CD4-positive, alpha-beta memory T cell (primary cell): ENCODE measurements at regions not wholly inside any gene's neighbourhood (a gene's known extent, or its start where the extent isn't known, plus 50 kb on each side); places are given as distances from the start of the nearest gene placed in this dataset.
A peak's percentile ranks its signal among the peaks of the same experiment; 100 is the strongest.

Experiments used
- CTCF ChIA-PET: fragments of 350-600 bp; sonication (Branson Sonifier 250); formaldehyde crosslinking; loops from one replicate; lab custom pipeline; 2021; ENCODE audit warnings: inconsistent platforms; ENCODE audit not compliant: partially characterized antibody; lab: Charles Lee
- POLR2A ChIA-PET: fragments of 350-600 bp; sonication (Branson Sonifier 250); formaldehyde crosslinking; loops from one replicate; lab custom pipeline; 2021; ENCODE audit not compliant: partially characterized antibody; lab: Charles Lee
- DNase-seq, 5 donors: peaks; one replicate each; pipeline versions ENCODE4 v3.0.0 to v3.0.0-alpha.2; 2020 to 2022; ENCODE audit warnings: mixed read lengths in 1 of 5
- H3K27ac ChIP-seq: one replicate; pipeline ENCODE4 v1.7.0; 2013; ENCODE audit warnings: low read depth, low read length
- H3K27me3 ChIP-seq: 2 replicates; pipeline ENCODE4 v1.7.0; 2013; ENCODE audit warnings: mild to moderate bottlenecking, low read length, moderate library complexity; ENCODE audit not compliant: insufficient read depth
- H3K36me3 ChIP-seq: 2 replicates; pipeline ENCODE4 v1.7.0; 2013; ENCODE audit warnings: mild to moderate bottlenecking, low read length, moderate library complexity; ENCODE audit not compliant: insufficient read depth
- H3K4me1 ChIP-seq: 2 replicates; pipeline ENCODE4 v1.7.0; 2013; ENCODE audit warnings: mild to moderate bottlenecking, low read length, moderate library complexity; ENCODE audit not compliant: insufficient read depth
- H3K4me3 ChIP-seq, 2 donors: one replicate each; pipeline ENCODE4 v1.7.0; 2013; ENCODE audit warnings: low read length in 2 of 2, mild to moderate bottlenecking in 1 of 2
- H3K9me3 ChIP-seq, 2 donors: one replicate each; pipeline ENCODE4 v1.7.0; 2013; ENCODE audit warnings: low read length in 2 of 2, control low read depth in 1 of 2; ENCODE audit not compliant: control insufficient read depth in 1 of 2
- H3K27ac Mint-ChIP-seq, 7 donors: one replicate each; pipeline ENCODE4 v1.8.0; 2020 to 2021; ENCODE audit warnings: mixed read lengths in 7 of 7, mild to moderate bottlenecking in 6 of 7, inconsistent platforms in 3 of 7, moderate library complexity in 3 of 7
- H3K27me3 Mint-ChIP-seq, 2 donors: one replicate each; pipeline ENCODE4 v1.8.0; 2020 to 2021; ENCODE audit warnings: mixed read lengths in 2 of 2
- H3K36me3 Mint-ChIP-seq, 2 donors: one replicate each; pipeline ENCODE4 v1.8.0; 2020 to 2021; ENCODE audit warnings: mixed read lengths in 2 of 2, inconsistent platforms in 1 of 2, mild to moderate bottlenecking in 1 of 2
- H3K4me1 Mint-ChIP-seq, 4 donors: one replicate each; pipeline ENCODE4 v1.8.0; 2020 to 2021; ENCODE audit warnings: mixed read lengths in 4 of 4, mild to moderate bottlenecking in 1 of 4
- H3K4me3 Mint-ChIP-seq, 8 donors: one replicate each; pipeline ENCODE4 v1.8.0; 2020 to 2021; ENCODE audit warnings: mixed read lengths in 8 of 8, mild to moderate bottlenecking in 7 of 8, moderate library complexity in 6 of 8, inconsistent platforms in 3 of 8
- H3K9me3 Mint-ChIP-seq, 8 donors: one replicate each; pipeline ENCODE4 v1.8.0; 2020 to 2021; ENCODE audit warnings: mixed read lengths in 8 of 8, mild to moderate bottlenecking in 5 of 8, inconsistent platforms in 3 of 8, moderate library complexity in 1 of 8
- intact Hi-C: fragments of 100-400 bp; cut with micrococcal nuclease; formaldehyde crosslinking; loops from one replicate; pipeline ENCODE4 v1.15.1; 2023

GRCh38 chr2:147294825-147295392 lies 549.9 kb upstream of the ACVR2A start:
- no peak for DNase-seq
- Histone ChIP-seq H3K27me3 (no peaks in the 10 kb centered on the region), H3K4me3 (no peak overlapping the region), H3K9me3 (no peaks in the 10 kb centered on the region), H3K4me1 (peaks cover 70% of the 10 kb centered on the region), H3K36me3 (no peaks in the 10 kb centered on the region), H3K27ac (no peak overlapping the region)
- peaks cover 0 to 3% of the 10 kb centered on the region in 2 donors for H3K36me3 Mint-ChIP-seq
- POLR2A ChIA-PET, result interaction anchor here (0.8 to 1.0 kb wide), 2 partner anchors 32 to 37 kb away, joined by 3 to 4 read pairs; no protein-coding TSS in a partner anchor
- peaks cover 51 to 77% (median 59%) of the 10 kb centered on the region in 4 donors for H3K4me1 Mint-ChIP-seq
- no peaks in the 10 kb centered on the region for H3K27me3 Mint-ChIP-seq
- H3K27ac Mint-ChIP-seq, result peak overlapping the region; percentile 38 to 90 (median 79)
- intact Hi-C loops, result loop anchor here (5.0 to 10.0 kb wide), 3 partner anchors 150 to 1210 kb away; no protein-coding TSS in a partner anchor
- H3K9me3 Mint-ChIP-seq, result peaks cover 0 to 14% (median 5%) of the 10 kb centered on the region in 8 donors
- CTCF ChIA-PET, result interaction anchor here (1.4 to 3.2 kb wide), 4 partner anchors 9 to 37 kb away, joined by 4 to 16 read pairs (median 5); no protein-coding TSS in a partner anchor
- H3K4me3 Mint-ChIP-seq, result peak overlapping the region in 6 of 8 donors; percentile 7 to 68 (median 49)

- peak overlapping the region in 7 of 8 donors; percentile 1 to 73 (median 66) for H3K4me3 Mint-ChIP-seq
- Histone ChIP-seq H3K36me3 (no peaks in the 10 kb centered on the region), H3K4me1 (peaks cover 69% of the 10 kb centered on the region), H3K4me3 (no peak overlapping the region), H3K9me3 (no peaks in the 10 kb centered on the region), H3K27me3 (no peaks in the 10 kb centered on the region), H3K27ac (peak overlapping the region; percentile 16)
- CTCF ChIA-PET, result interaction anchor here (1.4 to 2.0 kb wide), 2 partner anchors 8 to 37 kb away, joined by 4 to 5 read pairs; no protein-coding TSS in a partner anchor
- H3K4me1 Mint-ChIP-seq, result peaks cover 53 to 77% (median 61%) of the 10 kb centered on the region in 4 donors
- POLR2A ChIA-PET, result interaction anchor here (0.8 to 1.0 kb wide), 2 partner anchors 33 to 37 kb away, joined by 3 to 4 read pairs; no protein-coding TSS in a partner anchor
- DNase-seq, result peak in 4 of 5 donors; percentile 19 to 37 (median 26)
- H3K27me3 Mint-ChIP-seq, result no peaks in the 10 kb centered on the region
- intact Hi-C loops, result loop anchor here (10.0 kb wide), 2 partner anchors 151 to 1211 kb away; no protein-coding TSS in a partner anchor
- peaks cover 0 to 14% (median 5%) of the 10 kb centered on the region in 8 donors for H3K9me3 Mint-ChIP-seq
- peaks cover 0 to 3% of the 10 kb centered on the region in 2 donors for H3K36me3 Mint-ChIP-seq
- peak overlapping the region; percentile 38 to 90 (median 84) for H3K27ac Mint-ChIP-seq
Measured at GRCh38 chr2:147293991-147294824, 550.6 kb upstream of the ACVR2A start.

- no peaks in the 10 kb centered on the region for H3K9me3 ChIP-seq
- H3K4me3 Mint-ChIP-seq, result peak overlapping the region in 6 of 8 donors; percentile 3 to 62 (median 28)
- H3K4me1 Mint-ChIP-seq, result peaks cover 19 to 30% (median 23%) of the 10 kb centered on the region in 4 donors
- H3K9me3 Mint-ChIP-seq, result peaks cover 0 to 15% (median 1%) of the 10 kb centered on the region in 8 donors
- H3K36me3 ChIP-seq, result no peaks in the 10 kb centered on the region
- H3K27ac Mint-ChIP-seq, result peak overlapping the region; percentile 5 to 88 (median 44)
- DNase-seq, result peak; percentile 55 to 70 (median 67)
- CTCF ChIA-PET, result interaction anchor here (0.8 to 5.6 kb wide), 9 partner anchors 9 to 624 kb away, joined by 3 to 49 read pairs (median 5); partner anchors contain the start of gene ACVR2A
- peaks cover 25% of the 10 kb centered on the region for H3K4me1 ChIP-seq
- H3K4me3 ChIP-seq, result no peak overlapping the region
- no peaks in the 10 kb centered on the region for H3K27me3 Mint-ChIP-seq
- no peaks in the 10 kb centered on the region for H3K27me3 ChIP-seq
- POLR2A ChIA-PET, result interaction anchor here (1.2 to 1.4 kb wide), 2 partner anchors 9 to 17 kb away, joined by 3 to 9 read pairs; no protein-coding TSS in a partner anchor
- intact Hi-C loops, result loop anchor here (1.0 to 10.0 kb wide), 6 partner anchors 9 to 623 kb away; no protein-coding TSS in a partner anchor
- no peak overlapping the region for H3K27ac ChIP-seq
- no peaks in the 10 kb centered on the region for H3K36me3 Mint-ChIP-seq
Measured at GRCh38 chr2:147288131-147288530, 556.7 kb upstream of the ACVR2A start.

GRCh38 chr2:147275943-147276342 lies 568.9 kb upstream of the ACVR2A start:
- intact Hi-C loops, result no loop called here
- CTCF ChIA-PET, result interaction anchor here (0.9 kb wide), 1 partner anchor 1791 kb away, joined by 4 read pairs; no protein-coding TSS in a partner anchor
- H3K27me3 Mint-ChIP-seq, result peaks cover 0 to 1% of the 10 kb centered on the region in 2 donors

GRCh38 chr2:147273628-147274027 lies 571.2 kb upstream of the ACVR2A start:
- Mint-ChIP-seq H3K36me3 (peaks cover 2 to 9% of the 10 kb centered on the region in 2 donors), H3K4me3 (no peak overlapping the region), H3K27me3 (peaks cover 0 to 1% of the 10 kb centered on the region in 2 donors), H3K9me3 (peaks cover 4 to 19% (median 16%) of the 10 kb centered on the region in 8 donors), H3K4me1 (peaks cover 1 to 4% (median 4%) of the 10 kb centered on the region in 4 donors), H3K27ac (no peak overlapping the region)
- ChIA-PET POLR2A (no interaction called here), CTCF (no interaction called here)
- no peaks in the 10 kb centered on the region for H3K36me3 ChIP-seq
- no peaks in the 10 kb centered on the region for H3K4me1 ChIP-seq
- H3K27ac ChIP-seq, result no peak overlapping the region
- H3K27me3 ChIP-seq, result no peaks in the 10 kb centered on the region
- no peaks in the 10 kb centered on the region for H3K9me3 ChIP-seq
- no peak for DNase-seq
- intact Hi-C loops, result no loop called here
- no peak overlapping the region for H3K4me3 ChIP-seq

More at GRCh38 chr2:147275943-147276342, 568.9 kb upstream of the ACVR2A start:
- Histone ChIP-seq H3K27ac (no peak overlapping the region), H3K4me1 (no peaks in the 10 kb centered on the region), H3K36me3 (no peaks in the 10 kb centered on the region), H3K9me3 (no peaks in the 10 kb centered on the region), H3K27me3 (no peaks in the 10 kb centered on the region), H3K4me3 (no peak overlapping the region)
- no peak for DNase-seq
- H3K36me3 Mint-ChIP-seq, result no peaks in the 10 kb centered on the region
- peaks cover 1 to 4% (median 3%) of the 10 kb centered on the region in 4 donors for H3K4me1 Mint-ChIP-seq
- no peak overlapping the region for H3K4me3 Mint-ChIP-seq
- POLR2A ChIA-PET, result no interaction called here
- no peak overlapping the region for H3K27ac Mint-ChIP-seq
- peaks cover 0 to 6% (median 0%) of the 10 kb centered on the region in 8 donors for H3K9me3 Mint-ChIP-seq

GRCh38 chr2:147273106-147273505 lies 571.7 kb upstream of the ACVR2A start:
- Mint-ChIP-seq H3K9me3 (peaks cover 4 to 21% (median 18%) of the 10 kb centered on the region in 8 donors), H3K36me3 (peaks cover 2 to 9% of the 10 kb centered on the region in 2 donors), H3K4me1 (peaks cover 1 to 4% (median 4%) of the 10 kb centered on the region in 4 donors), H3K27ac (no peak overlapping the region), H3K4me3 (no peak overlapping the region), H3K27me3 (peaks cover 0 to 1% of the 10 kb centered on the region in 2 donors)
- no peaks in the 10 kb centered on the region for H3K27me3 ChIP-seq
- H3K27ac ChIP-seq, result no peak overlapping the region
- intact Hi-C loops, result no loop called here
- no peak overlapping the region for H3K4me3 ChIP-seq
- DNase-seq, result no peak
- no peaks in the 10 kb centered on the region for H3K36me3 ChIP-seq
- no peaks in the 10 kb centered on the region for H3K4me1 ChIP-seq
- no peaks in the 10 kb centered on the region for H3K9me3 ChIP-seq
- ChIA-PET POLR2A (no interaction called here), CTCF (no interaction called here)
